GM12891 (cell line): ENCODE measurements at regions not wholly inside any gene's neighbourhood (a gene's known extent, or its start where the extent isn't known, plus 50 kb on each side); places are given as distances from the start of the nearest gene placed in this dataset.

Source experiments
- DNase-seq: peaks from one replicate; pipeline ENCODE4 v3.0.0; 2011; ENCODE audit warnings: low spot score; ENCODE audit not compliant: insufficient read length
- FAIRE-seq: peaks from 2 replicates; lab custom pipeline; 2011; peaks lifted over from hg19 to GRCh38; lab: Jason Lieb, UNC
- PAX5 ChIP-seq: IDR thresholded peaks from 2 replicates; pipeline ENCODE4 v1.6.1; 2011; ENCODE audit warnings: low read length, moderate library complexity, mild to moderate bottlenecking; ENCODE audit not compliant: insufficient read depth, severe bottlenecking
- POLR2A ChIP-seq: IDR thresholded peaks from 2 replicates; pipeline ENCODE4 v1.6.1; 2011; ENCODE audit warnings: low read depth, low read length, control low read depth
- POLR2AphosphoS5 ChIP-seq: IDR thresholded peaks from 2 replicates; pipeline ENCODE4 v1.6.1; 2011; ENCODE audit warnings: low read depth, low read length, control low read depth
- POU2F2 ChIP-seq: IDR thresholded peaks from 2 replicates; pipeline ENCODE4 v1.6.1; 2011; ENCODE audit warnings: low read depth, mild to moderate bottlenecking, control low read depth, low read length, moderate library complexity
- SPI1 ChIP-seq: IDR thresholded peaks from 2 replicates; pipeline ENCODE4 v1.6.1; 2011; ENCODE audit warnings: low read depth, low read length, control low read depth
- TAF1 ChIP-seq: IDR thresholded peaks from 2 replicates; pipeline ENCODE4 v1.6.1; 2011; ENCODE audit warnings: low read depth, low read length, control low read depth

GRCh38 chr4:106444557-106444956 lies 76.0 kb upstream of the GIMD1 start:
- DNase-seq, result no peak
- no peak for FAIRE-seq
- no peak for TF ChIP-seq SPI1

DNA sequence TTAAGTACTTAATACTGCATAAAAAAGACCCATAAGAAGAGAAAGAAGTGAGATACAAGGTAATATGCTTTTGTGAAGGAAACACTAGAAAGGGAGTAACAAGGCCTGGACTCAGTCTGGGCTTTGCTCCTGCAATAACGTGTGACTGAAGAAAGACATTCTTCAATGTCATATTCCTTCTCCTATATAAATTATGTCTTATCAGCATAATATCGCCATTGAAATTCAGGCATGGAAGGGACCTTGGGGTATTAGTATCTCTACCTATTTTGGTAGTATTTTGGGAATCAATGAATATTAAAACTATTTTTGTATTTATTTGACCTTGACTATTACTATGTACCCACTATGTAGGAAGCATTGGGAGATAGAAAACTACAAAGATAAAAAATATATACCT lies 62.2 kb upstream of the GIMD1 start:
- TF ChIP-seq POU2F2, result no peak
- TF ChIP-seq TAF1, result no peak
- TF ChIP-seq POLR2AphosphoS5, result no peak
- TF ChIP-seq PAX5, result no peak
- TF ChIP-seq SPI1, result no peak
- no peak for FAIRE-seq
- DNase-seq, result no peak

GRCh38 chr4:106429885-106430284 lies 61.3 kb upstream of the GIMD1 start:
- TF ChIP-seq POU2F2 (no peak), TAF1 (no peak), POLR2A (no peak), SPI1 (no peak), PAX5 (no peak), POLR2AphosphoS5 (no peak)
- no peak for FAIRE-seq
- no peak for DNase-seq

DNA sequence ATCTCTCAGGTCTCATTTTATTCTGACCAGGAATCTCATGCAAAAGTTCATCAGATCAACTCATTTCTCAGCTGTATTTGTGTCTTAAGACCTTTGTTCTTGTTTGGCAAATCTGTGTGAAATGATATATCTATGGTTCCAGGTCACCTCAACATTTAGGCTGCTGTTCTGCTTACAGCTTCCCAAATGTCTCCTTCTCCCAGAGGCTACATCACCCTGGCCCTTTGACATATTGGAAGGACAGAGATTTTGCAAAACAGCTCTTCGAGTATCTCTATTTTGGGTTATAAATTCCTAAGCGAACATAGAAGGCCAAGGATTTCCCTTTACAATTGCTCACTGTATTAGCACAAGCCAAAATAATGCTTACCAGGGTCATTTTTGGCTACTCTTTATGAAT lies 57.5 kb upstream of the GIMD1 start:
- DNase-seq, result no peak
- FAIRE-seq, result no peak
- TF ChIP-seq TAF1 (no peak), POU2F2 (no peak), PAX5 (no peak), POLR2AphosphoS5 (no peak), POLR2A (no peak), SPI1 (no peak)

GRCh38 chr4:106425576-106425975 lies 57.0 kb upstream of the GIMD1 start:
- DNase-seq, result no peak
- FAIRE-seq, result no peak
- TF ChIP-seq POLR2A, result no peak
- TF ChIP-seq PAX5, result no peak
- no peak for TF ChIP-seq POLR2AphosphoS5
- no peak for TF ChIP-seq POU2F2
- no peak for TF ChIP-seq SPI1
- TF ChIP-seq TAF1, result no peak

DNA sequence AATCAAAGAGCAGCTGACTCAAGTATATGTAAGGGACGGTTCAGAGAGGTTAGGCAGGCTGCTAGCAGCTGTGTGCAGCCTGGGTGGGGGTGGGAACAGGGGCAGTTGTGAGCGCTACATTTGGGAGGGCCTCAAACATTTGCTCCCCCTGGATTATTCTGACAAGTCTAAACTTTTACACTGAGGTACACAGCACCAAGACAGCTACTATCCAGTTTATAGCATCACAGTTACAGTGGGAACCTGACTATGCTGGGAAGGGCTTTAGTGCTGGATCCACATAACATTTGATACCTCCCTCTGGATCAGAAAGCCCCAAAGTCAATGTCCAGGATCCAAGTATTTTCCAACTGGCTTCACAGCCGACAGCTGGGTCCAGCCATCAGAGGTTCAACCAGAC lies 55.8 kb upstream of the GIMD1 start:
- FAIRE-seq (no peak), DNase-seq (no peak)

DNA sequence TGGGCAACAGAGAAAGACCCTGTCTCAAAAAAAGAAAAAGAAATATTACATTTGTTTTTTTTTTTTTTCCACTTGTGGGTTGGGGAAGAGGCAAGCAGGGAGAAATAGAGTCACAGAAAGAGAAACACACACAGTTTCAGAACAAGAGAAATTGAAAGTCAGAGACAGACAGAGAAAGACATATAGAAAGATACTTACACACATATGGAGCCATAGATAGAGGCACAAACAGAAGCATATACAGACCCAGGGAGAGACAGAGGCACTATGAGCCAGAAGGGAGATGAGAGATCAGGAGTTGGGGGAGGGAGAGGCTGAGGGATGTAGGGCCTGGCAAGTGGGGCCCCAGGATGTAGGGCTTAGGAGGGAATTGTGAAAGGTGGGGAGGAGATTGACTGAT lies 55.2 kb upstream of the GIMD1 start:
- no peak for DNase-seq
- TF ChIP-seq PAX5, result no peak
- TF ChIP-seq POLR2A, result no peak
- no peak for TF ChIP-seq POU2F2
- no peak for TF ChIP-seq TAF1
- TF ChIP-seq POLR2AphosphoS5, result no peak
- no peak for TF ChIP-seq SPI1
- no peak for FAIRE-seq

More for the DNA sequence above, 55.8 kb upstream of the GIMD1 start:
- no peak for TF ChIP-seq TAF1
- no peak for TF ChIP-seq SPI1
- TF ChIP-seq POLR2AphosphoS5, result no peak
- TF ChIP-seq PAX5, result no peak
- TF ChIP-seq POLR2A, result no peak
- TF ChIP-seq POU2F2, result no peak

DNA sequence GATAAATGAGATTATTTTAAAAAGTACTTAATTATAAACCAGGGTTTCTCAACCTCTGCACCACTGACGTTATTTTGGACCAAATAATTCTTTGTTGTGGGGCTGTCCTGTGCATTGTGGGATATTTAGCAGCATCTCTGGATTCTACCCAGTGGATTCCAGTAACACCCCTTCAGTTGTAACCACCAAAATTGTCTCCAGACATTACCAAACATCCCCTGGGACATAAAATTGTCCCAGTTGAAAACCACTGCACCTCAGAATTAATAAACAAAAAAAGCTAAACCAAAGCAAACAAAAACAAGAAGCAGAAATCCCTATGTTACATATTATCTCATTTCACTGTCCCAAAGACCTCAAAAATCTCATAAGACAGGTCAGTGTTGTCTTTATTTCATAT lies 54.2 kb upstream of the GIMD1 start:
- TF ChIP-seq TAF1 (no peak), POU2F2 (no peak), POLR2A (no peak), POLR2AphosphoS5 (no peak), SPI1 (no peak), PAX5 (no peak)
- FAIRE-seq (no peak), DNase-seq (no peak)

DNA sequence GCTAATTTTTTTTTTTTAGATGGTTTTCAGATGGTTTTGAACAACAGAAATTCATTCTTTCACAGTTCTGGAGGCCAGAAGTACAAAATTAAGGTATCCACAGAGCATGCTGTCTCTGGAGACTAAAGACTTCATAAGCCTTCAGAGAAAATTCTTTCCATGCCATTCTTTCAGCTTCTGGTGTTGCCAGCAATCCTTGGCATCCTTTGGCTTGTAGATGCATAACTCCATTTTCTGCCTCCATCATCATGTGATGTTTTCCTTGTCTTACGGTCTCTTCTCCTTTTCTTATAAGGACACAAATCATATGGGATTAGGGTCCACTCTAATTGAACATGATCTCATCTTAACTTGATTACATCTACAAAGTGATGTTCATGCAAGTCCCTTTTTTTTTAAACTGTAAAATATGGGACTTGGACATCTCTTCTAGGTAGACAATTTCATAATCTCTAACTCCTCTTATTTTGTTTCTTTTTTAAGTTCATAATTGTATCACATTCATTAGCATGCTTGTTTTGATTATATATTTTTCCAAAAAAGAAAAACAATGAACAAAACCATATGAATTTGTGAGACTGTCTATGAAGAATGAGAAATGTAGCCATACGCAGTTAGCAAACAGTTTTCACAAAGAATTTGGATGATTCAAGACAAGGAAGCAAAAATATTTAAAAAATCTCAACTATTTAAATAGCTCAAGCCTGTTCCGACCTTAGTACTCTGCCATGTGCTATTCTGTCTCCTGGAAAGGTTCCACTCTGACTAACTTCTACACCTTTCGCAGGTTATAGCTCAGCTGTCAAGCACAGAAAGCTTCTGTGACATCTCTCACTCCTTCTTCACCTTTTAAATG lies 53.1 kb upstream of the GIMD1 start:
- FAIRE-seq, result no peak
- TF ChIP-seq SPI1 (no peak), POU2F2 (no peak), TAF1 (no peak), PAX5 (no peak), POLR2AphosphoS5 (no peak), POLR2A (no peak)
- DNase-seq, result no peak

GRCh38 chr4:106418444-106418843 lies 49.9 kb upstream of the GIMD1 start:
- TF ChIP-seq POU2F2 (no peak), SPI1 (no peak), POLR2A (no peak), POLR2AphosphoS5 (no peak), PAX5 (no peak), TAF1 (no peak)
- FAIRE-seq, result no peak
- no peak for DNase-seq
